Umbilical cord (tissue), 1 donor: ENCODE measurements at regions not wholly inside any gene's neighbourhood (a gene's known extent, or its start where the extent isn't known, plus 50 kb on each side); places are given as distances from the start of the nearest gene placed in this dataset.
"Not testable (repeated sequence)": the region's sequence is repeated elsewhere in the genome, so short reads cannot be mapped to it uniquely, and the experiment has no call there.

Source experiments
- DNase-seq: peaks from one replicate; pipeline ENCODE4 v3.0.0-alpha.2; 2015; ENCODE audit warnings: low spot score

GRCh38 chr2:87263868-87264518, 242.3 kb upstream of the PLGLB1 start:
- DNase-seq, result not testable (repeated sequence)

GRCh38 chr2:87275192-87275591, 253.5 kb upstream of the PLGLB1 start:
- not testable (repeated sequence) for DNase-seq

- not testable (repeated sequence) for DNase-seq
Observed at GRCh38 chr2:87275974-87276629, 254.5 kb upstream of the PLGLB1 start.

- not testable (repeated sequence) for DNase-seq
Observed at GRCh38 chr2:87276673-87277072, 255.0 kb upstream of the PLGLB1 start.

- DNase-seq, result not testable (repeated sequence)
Observed at GRCh38 chr2:87277734-87278133, 256.1 kb upstream of the PLGLB1 start.

GRCh38 chr2:87280596-87281355, 259.1 kb upstream of the PLGLB1 start:
- DNase-seq, result not testable (repeated sequence)

- DNase-seq, result not testable (repeated sequence)
Observed at GRCh38 chr2:87283735-87284470, 262.3 kb upstream of the PLGLB1 start.

- not testable (repeated sequence) for DNase-seq
Observed at GRCh38 chr2:87284471-87284772, 262.8 kb upstream of the PLGLB1 start.

GRCh38 chr2:87285139-87285538, 263.5 kb upstream of the PLGLB1 start:
- not testable (repeated sequence) for DNase-seq

GRCh38 chr2:87290566-87291307, 269.1 kb upstream of the PLGLB1 start:
- not testable (repeated sequence) for DNase-seq

- not testable (repeated sequence) for DNase-seq
Observed at GRCh38 chr2:87291400-87292200, 270.0 kb upstream of the PLGLB1 start.

- not testable (repeated sequence) for DNase-seq
Observed at GRCh38 chr2:87293931-87294594, 272.4 kb upstream of the PLGLB1 start.

GRCh38 chr2:87295135-87295534, 273.5 kb upstream of the PLGLB1 start:
- DNase-seq, result peak; percentile 4

GRCh38 chr2:87301349-87301748, 279.7 kb upstream of the PLGLB1 start:
- DNase-seq, result not testable (repeated sequence)

- DNase-seq, result not testable (repeated sequence)
Observed at GRCh38 chr2:87301871-87302270, 280.2 kb upstream of the PLGLB1 start.

GRCh38 chr2:87308621-87309020, 287.0 kb upstream of the PLGLB1 start:
- not testable (repeated sequence) for DNase-seq

- not testable (repeated sequence) for DNase-seq
Observed at GRCh38 chr2:87309785-87310184, 288.1 kb upstream of the PLGLB1 start.

- not testable (repeated sequence) for DNase-seq
Observed at GRCh38 chr2:87311896-87312441, 290.3 kb upstream of the PLGLB1 start.

- not testable (repeated sequence) for DNase-seq
Observed at GRCh38 chr2:87314622-87315021, 293.0 kb upstream of the PLGLB1 start.
